ENCODE measurements at regions not wholly inside any gene's neighbourhood (a gene's known extent, or its start where the extent isn't known, plus 50 kb on each side); places are given as distances from the start of the nearest gene placed in this dataset.
"Not testable (repeated sequence)": the region's sequence is repeated elsewhere in the genome, so short reads cannot be mapped to it uniquely, and the experiment has no call there.

DNA sequence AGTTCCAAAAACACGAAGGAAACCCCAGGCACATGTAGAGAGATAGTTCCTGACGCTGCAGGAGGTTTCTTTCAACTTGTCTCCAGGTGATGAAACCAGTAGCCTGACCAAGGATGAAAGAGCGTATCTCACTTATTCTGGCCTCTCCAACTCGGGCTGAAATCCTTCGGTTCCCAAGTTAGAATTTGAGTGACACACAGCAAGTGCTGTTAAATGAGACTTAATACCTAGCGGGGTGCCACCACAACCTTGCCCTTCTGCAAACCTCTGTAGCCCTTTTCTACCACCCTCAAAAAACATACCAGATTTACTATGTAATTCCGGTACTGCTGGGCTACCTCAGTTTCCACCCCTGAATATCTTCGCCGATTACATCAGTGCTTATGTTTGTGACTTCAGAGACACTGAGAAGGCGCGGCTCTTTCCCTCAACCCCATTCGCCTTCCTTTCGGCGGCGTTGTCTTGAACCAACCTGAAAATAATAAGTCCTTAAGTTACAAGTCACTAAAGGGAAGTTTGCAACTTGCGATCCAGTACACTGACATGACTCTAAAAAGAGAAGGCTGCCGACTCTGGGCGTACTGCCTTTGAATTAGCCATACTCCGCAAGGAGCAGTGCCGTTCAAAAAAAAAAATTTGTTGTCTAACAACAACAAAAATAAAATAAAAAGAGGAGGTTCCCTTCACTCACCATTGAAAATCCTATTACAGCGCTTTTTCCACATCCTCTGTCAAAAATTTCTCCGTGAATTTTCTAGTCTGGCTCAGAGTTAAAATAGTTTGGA, 194.9 kb upstream of the ZNF184 start:
- no peak overlapping the region for H3K27ac ChIP-seq (ENCODE audit: low read depth, low read length)
- 5 to 7% (median 6%) methylated on average over 22 of the region's 22 CpGs for WGBS, 3 donors

DNA sequence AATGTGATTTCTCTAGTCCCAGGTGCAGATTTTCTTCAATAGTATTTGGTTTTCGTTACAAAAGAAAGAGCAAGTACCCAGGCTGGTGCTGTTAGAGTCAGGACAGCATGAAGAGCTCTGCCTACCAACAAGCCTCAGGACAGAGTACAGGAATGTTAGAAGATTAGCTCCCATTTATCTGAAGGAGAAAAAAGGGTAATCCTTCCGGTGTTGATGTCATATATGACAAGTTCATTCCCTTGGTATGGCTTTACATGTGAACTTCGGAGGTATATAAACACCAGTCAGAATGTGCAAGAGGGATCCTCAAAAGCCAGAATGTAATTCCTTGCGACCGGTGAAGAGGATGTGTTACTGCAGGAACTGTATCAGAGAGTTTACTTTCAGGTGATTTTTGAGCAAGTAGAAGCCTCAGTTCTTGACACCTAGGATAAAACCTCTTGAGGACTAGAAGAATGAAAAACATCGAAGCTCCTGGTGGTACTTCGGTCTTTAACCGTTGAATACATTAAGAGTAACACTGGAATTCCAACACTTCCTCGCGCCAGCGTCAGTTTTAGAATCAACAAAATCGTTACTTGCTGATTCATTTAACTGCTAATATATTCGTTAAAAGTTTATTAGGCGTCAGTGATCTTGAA, 194.2 kb upstream of the ZNF184 start:
- H3K27ac ChIP-seq (ENCODE audit: low read depth, low read length) = no peak overlapping the region
- 7 to 9% (median 8%) methylated on average over 14 of the region's 14 CpGs for whole genome bisulfite sequencing, 3 donors

DNA sequence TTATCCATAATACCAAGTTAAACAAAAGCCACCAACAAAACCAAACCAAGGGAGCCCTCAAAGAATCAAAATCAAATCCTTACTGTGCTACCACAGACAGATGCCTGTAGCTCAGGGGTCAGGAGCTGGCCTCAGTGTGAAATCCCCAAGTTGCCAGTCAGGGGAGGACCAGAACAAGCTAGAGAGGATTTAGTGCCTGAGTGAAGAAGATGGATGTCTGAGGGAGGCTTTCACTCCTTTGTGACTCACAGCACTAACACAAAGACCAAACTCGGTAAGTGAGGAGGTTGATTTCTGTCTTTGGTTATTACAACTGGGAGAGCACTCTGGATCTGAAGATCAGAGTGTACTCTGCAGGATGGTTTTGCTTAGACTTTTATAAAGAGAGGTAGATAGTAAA, 189.9 kb upstream of the ZNF184 start:
- 21 to 32% (median 25%) methylated on average over 1 of the region's 1 CpG for WGBS, 3 donors
- no peak overlapping the region for H3K27ac ChIP-seq (ENCODE audit: low read depth, low read length)

- H3K27ac ChIP-seq (ENCODE audit: low read depth, low read length) = not testable (repeated sequence)
- WGBS, 3 donors = 84 to 93% (median 92%) methylated on average over 5 of the region's 5 CpGs
Observed at GRCh38 chr6:27662212-27662611, 189.3 kb upstream of the ZNF184 start.

GRCh38 chr6:27653143-27653825, 180.4 kb upstream of the ZNF184 start:
- not testable (repeated sequence) for H3K27ac ChIP-seq (ENCODE audit: low read depth, low read length)
- 21 to 42% (median 31%) methylated on average over 48 to 60 of the region's 60 CpGs for WGBS, 3 donors

DNA sequence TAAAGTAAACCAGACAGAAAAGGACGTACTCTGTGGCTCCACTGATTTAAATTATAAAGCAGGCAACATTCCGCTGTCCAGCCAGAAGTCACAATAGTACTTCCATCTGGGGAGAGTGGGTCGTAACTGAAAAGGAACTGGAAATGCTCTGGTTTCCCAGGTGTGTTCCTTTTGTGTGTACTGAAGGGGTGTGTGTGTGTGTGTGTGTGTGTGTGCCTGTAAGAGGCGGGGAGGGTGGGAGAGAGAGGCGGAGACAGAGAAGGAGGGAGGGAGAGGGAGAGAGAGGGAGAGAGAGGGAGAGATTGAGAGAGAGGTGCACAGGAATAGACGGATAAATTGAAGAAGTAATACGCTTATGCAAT, 178.4 kb upstream of the ZNF184 start:
- 15 to 23% (median 22%) methylated on average over 6 to 7 of the region's 7 CpGs for WGBS, 3 donors
- H3K27ac ChIP-seq (ENCODE audit: low read depth, low read length) = no peak overlapping the region

DNA sequence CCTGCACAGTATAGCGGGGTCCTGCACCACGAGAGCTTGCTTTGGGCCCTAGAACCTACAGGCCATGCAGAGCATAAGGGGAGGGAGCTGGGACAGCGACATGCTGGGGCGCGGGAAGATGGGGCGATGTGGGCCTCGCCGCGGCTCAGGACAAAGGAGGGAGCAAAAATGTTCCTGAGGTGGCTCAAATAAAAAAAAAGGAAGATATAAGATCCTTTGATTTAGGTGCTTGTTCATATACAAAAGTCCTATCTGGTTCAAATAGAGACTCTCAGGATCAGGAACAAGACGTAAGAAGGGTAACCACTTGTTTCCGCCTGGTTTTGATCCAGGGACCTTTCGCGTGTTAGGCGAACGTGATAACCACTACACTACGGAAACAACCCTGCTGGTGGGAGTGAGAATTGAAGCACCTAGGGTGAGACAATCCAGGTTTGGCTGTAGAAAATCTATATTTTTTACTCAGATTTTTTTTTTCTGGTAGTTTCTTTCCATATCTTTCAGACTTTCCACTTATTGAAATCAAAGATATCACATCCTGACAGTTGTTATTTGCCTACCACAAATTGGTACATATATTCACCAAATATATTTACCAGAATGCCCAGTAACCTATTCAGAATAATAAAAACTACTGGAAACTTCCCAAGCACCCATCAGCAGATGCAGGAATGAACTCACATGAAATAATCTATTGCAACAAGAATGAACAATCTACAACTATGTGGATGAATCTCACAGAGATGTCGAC, 177.9 kb upstream of the ZNF184 start:
- no peak overlapping the region for H3K27ac ChIP-seq (ENCODE audit: low read depth, low read length)
- 4 to 12% (median 5%) methylated on average over 17 of the region's 17 CpGs for WGBS, 3 donors

GRCh38 chr6:27644528-27644927, 171.6 kb upstream of the ZNF184 start:
- WGBS, 3 donors = 52 to 66% (median 63%) methylated on average over 6 of the region's 6 CpGs
- H3K27ac ChIP-seq (ENCODE audit: low read depth, low read length) = no peak overlapping the region

DNA sequence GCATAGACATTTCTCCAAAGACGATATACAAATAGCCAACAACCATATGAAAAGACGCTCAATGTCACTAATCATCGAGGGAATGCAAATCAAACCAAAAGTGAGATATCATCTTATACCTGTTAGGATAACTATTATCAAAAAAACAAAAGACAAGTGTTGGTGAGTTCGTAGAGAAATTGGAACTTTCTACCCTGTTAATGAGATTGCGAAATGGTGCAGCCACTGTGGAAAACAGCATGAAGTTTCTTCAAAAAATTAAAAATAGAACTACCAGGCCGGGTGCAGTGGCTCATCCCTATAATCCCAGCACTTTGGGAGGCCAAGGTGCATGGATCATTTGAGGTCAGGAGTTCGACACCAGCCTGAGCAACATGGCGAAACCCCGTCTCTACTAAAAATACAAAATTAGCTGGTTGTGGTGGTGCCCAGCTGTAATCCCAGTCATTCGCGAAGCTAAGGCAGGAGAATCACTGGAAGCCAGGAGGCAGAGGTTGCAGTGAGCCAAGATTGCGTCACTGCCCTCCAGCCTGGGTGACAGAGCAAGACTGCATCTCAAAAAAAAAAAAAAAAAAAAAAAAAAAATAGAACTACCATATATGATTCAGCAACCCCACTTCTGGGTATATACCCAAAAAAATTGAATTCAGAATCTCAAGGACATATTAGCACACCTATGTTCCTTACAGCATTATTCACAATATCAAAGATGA, 170.0 kb upstream of the ZNF184 start:
- no peak overlapping the region for H3K27ac ChIP-seq (ENCODE audit: low read depth, low read length)
- 83 to 90% (median 88%) methylated on average over 12 of the region's 12 CpGs for WGBS, 3 donors

DNA sequence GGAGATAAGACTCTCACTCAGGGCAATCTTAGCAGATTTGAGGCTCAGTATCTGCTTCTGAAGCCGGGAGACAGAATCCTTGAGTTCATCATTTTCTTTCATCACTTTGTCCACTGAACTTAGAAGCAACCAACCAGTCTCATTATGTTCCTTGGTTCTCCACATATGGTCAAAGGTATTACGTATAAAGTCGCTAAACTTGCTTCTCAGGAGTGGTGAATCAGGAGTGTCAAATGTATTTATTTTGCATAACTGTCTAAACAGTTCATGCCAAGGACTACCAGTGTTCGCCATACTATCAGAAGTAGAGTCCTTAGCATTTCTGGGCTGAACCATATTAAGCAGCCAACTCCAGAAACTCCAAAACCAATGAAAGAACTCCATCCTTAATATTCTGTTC, 163.0 kb upstream of the ZNF184 start:
- 70 to 87% (median 78%) methylated on average over 4 of the region's 4 CpGs for WGBS, 3 donors
- H3K27ac ChIP-seq (ENCODE audit: low read depth, low read length) = not testable (repeated sequence)

- 71 to 80% (median 79%) methylated on average over 4 of the region's 4 CpGs for WGBS, 3 donors
Observed at GRCh38 chr6:27633221-27633688, 160.3 kb upstream of the ZNF184 start.

GRCh38 chr6:27631609-27631916, 158.7 kb upstream of the ZNF184 start:
- WGBS, 3 donors = 92 to 97% (median 95%) methylated on average over 1 of the region's 1 CpG
- H3K27ac ChIP-seq (ENCODE audit: low read depth, low read length) = no peak overlapping the region

More at GRCh38 chr6:27633221-27633688, 160.3 kb upstream of the ZNF184 start:
- H3K27ac ChIP-seq (ENCODE audit: low read depth, low read length) = not testable (repeated sequence)

DNA sequence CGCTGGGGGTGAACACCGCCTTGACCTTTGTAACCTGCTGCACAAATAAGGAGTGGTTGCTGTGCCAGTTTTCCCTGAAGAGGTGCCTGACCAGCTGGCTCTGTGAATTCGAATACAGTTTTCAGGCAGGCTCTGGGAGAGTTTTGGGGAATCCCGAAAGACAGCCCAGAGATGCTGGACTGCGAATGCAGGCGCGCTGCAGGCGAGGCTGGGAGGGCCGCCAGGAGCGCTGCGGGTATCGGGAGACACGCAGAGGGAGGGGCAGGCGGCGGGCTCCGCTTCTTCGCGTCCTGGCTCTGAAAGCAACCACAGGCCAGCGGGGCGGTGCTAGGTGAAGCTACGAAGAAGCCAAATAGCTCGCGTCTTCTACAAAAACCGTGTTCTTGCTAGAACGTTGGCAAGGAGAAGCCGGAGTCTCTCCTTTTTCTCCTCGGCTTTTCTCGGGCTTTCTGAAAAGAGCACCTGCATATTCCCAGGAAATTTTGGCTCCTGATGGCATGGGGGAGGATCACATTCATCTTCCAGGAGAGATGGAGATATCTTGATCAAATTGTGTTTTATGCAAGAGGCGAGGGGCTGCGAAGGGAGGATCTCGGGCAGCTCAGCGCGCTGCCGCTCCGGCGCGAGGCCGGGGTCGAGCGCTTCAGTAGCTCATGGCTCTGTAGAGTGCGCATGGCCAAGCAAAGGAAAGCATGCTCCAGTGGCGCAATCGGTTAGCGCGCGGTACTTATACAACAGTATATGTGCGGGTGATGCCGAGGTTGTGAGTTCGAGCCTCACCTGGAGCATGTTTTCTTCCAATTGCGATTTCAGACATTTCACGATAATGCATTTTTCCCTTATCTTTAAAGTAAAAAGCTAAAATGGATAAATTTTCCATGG, 158.1 kb upstream of the ZNF184 start:
- WGBS, 3 donors = 2 to 4% (median 3%) methylated on average over 51 of the region's 51 CpGs

GRCh38 chr6:27624694-27625262, 151.9 kb upstream of the ZNF184 start:
- H3K27ac ChIP-seq (ENCODE audit: low read depth, low read length) = no peak overlapping the region
- WGBS, 3 donors = 59 to 81% (median 78%) methylated on average over 3 of the region's 3 CpGs

More for the DNA sequence above, 158.1 kb upstream of the ZNF184 start:
- H3K27ac ChIP-seq (ENCODE audit: low read depth, low read length) = no peak overlapping the region

DNA sequence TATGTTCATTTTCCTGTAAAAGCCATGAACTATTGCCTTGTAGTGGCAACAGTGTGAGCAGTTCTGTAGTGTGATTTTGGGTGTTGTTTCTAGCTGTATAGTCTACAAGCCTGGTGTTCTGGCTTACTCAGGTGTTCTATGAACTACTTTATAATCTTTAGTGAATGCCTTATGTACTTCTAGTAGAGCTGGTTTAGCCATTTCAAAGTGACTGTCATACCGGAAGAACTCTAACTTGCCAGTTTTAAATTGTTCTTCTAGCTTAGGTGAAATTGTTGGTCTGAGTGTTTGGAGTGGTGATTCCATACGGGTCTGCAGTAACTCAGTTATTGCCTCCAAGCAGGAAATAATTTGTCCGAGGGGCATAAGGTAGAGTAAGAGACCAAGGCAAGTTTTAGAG, 150.2 kb upstream of the ZNF184 start:
- 56 to 73% (median 58%) methylated on average over 3 of the region's 3 CpGs for WGBS, 3 donors
- H3K27ac ChIP-seq (ENCODE audit: low read depth, low read length) = no peak overlapping the region

- WGBS, 3 donors = 27 to 71% (median 66%) methylated on average over 4 of the region's 4 CpGs
- H3K27ac ChIP-seq (ENCODE audit: low read depth, low read length) = no peak overlapping the region
Observed at GRCh38 chr6:27619436-27619835, 146.5 kb upstream of the ZNF184 start.
